MM.1S (cell line): ENCODE measurements at regions not wholly inside any gene's neighbourhood (a gene's known extent, or its start where the extent isn't known, plus 50 kb on each side); places are given as distances from the start of the nearest gene placed in this dataset.

Experiments used
- DNase-seq: peaks from one replicate; pipeline ENCODE4 v3.0.0-alpha.2; 2015
- H2AFZ ChIP-seq: fragments of 300-600 bp; sonication (generic); 2 replicates; pipeline ENCODE4 v1.6.0; 2016; ENCODE audit warnings: antibody characterized with exemption, low read length
- H3F3A ChIP-seq: fragments of 300-600 bp; sonication (generic); 2 replicates; pipeline ENCODE4 v1.6.1; 2016; ENCODE audit warnings: mild to moderate bottlenecking, antibody characterized with exemption, low read length, moderate library complexity, mixed read lengths; ENCODE audit not compliant: insufficient read depth
- H3K27ac ChIP-seq: fragments of 300-600 bp; sonication (generic); 2 replicates; pipeline ENCODE4 v1.5.1; 2016; ENCODE audit warnings: mild to moderate bottlenecking, low read length
- H3K27me3 ChIP-seq: fragments of 300-600 bp; sonication (generic); replicated peaks from 2 replicates; pipeline ENCODE4 v1.6.0; 2016; ENCODE audit warnings: low read length; ENCODE audit not compliant: insufficient read depth
- H3K36me3 ChIP-seq: fragments of 300-600 bp; sonication (generic); replicated peaks from 2 replicates; pipeline ENCODE4 v1.6.1; 2016; ENCODE audit warnings: mild to moderate bottlenecking, low read length, mixed read lengths; ENCODE audit not compliant: insufficient read depth
- H3K4me1 ChIP-seq: fragments of 300-600 bp; sonication (generic); 2 replicates; pipeline ENCODE4 v1.6.1; 2016; ENCODE audit warnings: low read length, mixed read lengths
- H3K4me2 ChIP-seq: fragments of 300-600 bp; sonication (generic); 2 replicates; pipeline ENCODE4 v1.6.0; 2016; ENCODE audit warnings: low read depth, low read length
- H3K4me3 ChIP-seq: fragments of 300-600 bp; sonication (generic); 2 replicates; pipeline ENCODE4 v1.5.1; 2016; ENCODE audit warnings: low read length, mixed read lengths
- H3K79me2 ChIP-seq: fragments of 300-600 bp; sonication (generic); 2 replicates; pipeline ENCODE4 v1.6.1; 2016; ENCODE audit warnings: mixed run types, low read length, mixed read lengths
- H3K9ac ChIP-seq: fragments of 300-600 bp; sonication (generic); 2 replicates; pipeline ENCODE4 v1.6.1; 2016; ENCODE audit warnings: low read length, mixed read lengths
- H3K9me2 ChIP-seq: fragments of 300-600 bp; sonication (generic); replicated peaks from 2 replicates; pipeline ENCODE4 v1.6.1; 2016; ENCODE audit warnings: mild to moderate bottlenecking, low read length, mixed read lengths; ENCODE audit not compliant: insufficient read depth
- H3K9me3 ChIP-seq: fragments of 300-600 bp; sonication (generic); replicated peaks from 2 replicates; pipeline ENCODE4 v1.6.1; 2016; ENCODE audit warnings: mild to moderate bottlenecking, low read length, mixed read lengths; ENCODE audit not compliant: insufficient read depth
- H4K20me1 ChIP-seq: fragments of 300-600 bp; sonication (generic); 2 replicates; pipeline ENCODE4 v1.6.1; 2016; ENCODE audit warnings: mild to moderate bottlenecking, low read length, moderate library complexity, mixed read lengths; ENCODE audit not compliant: insufficient read depth
- EZH2 ChIP-seq: fragments of 300-600 bp; sonication (generic); optimal IDR thresholded peaks from 2 replicates; pipeline ENCODE3; 2017; ENCODE audit warnings: low read depth, mild to moderate bottlenecking, antibody characterized with exemption, low read length, mixed read lengths
- EZH2phosphoT487 ChIP-seq: fragments of 300-600 bp; sonication (generic); IDR thresholded peaks from 2 replicates; pipeline ENCODE4 v1.6.1; 2018; ENCODE audit warnings: antibody characterized with exemption, low read length
- TF ChIP-seq, protein P1 (sequence below): fragments of 300-600 bp; sonication (generic); IDR thresholded peaks from 2 replicates; pipeline ENCODE4 v1.5.1; 2016; ENCODE audit warnings: antibody characterized with exemption, low read length, mixed read lengths

DNA sequence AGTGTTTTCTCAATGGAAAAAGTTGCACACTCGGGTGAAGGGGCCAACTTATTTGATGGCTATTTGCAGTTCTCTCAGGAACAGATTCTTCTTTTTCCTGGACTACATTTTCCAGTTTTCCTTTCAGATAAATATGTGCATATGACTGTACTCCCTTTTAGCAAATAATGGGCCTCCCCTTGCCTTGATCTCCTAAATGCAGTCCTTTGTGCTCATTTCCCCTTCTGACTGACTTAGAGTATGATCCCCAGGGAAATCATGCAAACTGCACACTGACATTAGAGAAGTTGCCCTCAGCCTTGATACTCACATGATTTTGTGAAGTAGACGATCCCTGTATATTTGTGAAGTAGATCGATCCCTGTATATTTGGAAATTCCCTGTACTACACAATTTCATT lies 492.9 kb upstream of the NOVA1 start:
- no peak for DNase-seq
- Histone ChIP-seq H3K36me3 (no peaks in the 10 kb centered on the region), H3K9me2 (no peaks in the 10 kb centered on the region), H3F3A (no peaks in the 10 kb centered on the region), H3K9me3 (no peaks in the 10 kb centered on the region), H3K27ac (no peak overlapping the region), H3K4me3 (no peak overlapping the region), H4K20me1 (no peaks in the 10 kb centered on the region), H3K9ac (no peak overlapping the region), H3K4me1 (no peaks in the 10 kb centered on the region), H2AFZ (no peak overlapping the region), H3K27me3 (no peaks in the 10 kb centered on the region), H3K79me2 (no peaks in the 10 kb centered on the region), H3K4me2 (no peak overlapping the region)
- TF ChIP-seq EZH2phosphoT487 (no peak), EZH2 (no peak)
- TF ChIP-seq, protein P1, sequence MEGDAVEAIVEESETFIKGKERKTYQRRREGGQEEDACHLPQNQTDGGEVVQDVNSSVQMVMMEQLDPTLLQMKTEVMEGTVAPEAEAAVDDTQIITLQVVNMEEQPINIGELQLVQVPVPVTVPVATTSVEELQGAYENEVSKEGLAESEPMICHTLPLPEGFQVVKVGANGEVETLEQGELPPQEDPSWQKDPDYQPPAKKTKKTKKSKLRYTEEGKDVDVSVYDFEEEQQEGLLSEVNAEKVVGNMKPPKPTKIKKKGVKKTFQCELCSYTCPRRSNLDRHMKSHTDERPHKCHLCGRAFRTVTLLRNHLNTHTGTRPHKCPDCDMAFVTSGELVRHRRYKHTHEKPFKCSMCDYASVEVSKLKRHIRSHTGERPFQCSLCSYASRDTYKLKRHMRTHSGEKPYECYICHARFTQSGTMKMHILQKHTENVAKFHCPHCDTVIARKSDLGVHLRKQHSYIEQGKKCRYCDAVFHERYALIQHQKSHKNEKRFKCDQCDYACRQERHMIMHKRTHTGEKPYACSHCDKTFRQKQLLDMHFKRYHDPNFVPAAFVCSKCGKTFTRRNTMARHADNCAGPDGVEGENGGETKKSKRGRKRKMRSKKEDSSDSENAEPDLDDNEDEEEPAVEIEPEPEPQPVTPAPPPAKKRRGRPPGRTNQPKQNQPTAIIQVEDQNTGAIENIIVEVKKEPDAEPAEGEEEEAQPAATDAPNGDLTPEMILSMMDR, result no peak

DNA sequence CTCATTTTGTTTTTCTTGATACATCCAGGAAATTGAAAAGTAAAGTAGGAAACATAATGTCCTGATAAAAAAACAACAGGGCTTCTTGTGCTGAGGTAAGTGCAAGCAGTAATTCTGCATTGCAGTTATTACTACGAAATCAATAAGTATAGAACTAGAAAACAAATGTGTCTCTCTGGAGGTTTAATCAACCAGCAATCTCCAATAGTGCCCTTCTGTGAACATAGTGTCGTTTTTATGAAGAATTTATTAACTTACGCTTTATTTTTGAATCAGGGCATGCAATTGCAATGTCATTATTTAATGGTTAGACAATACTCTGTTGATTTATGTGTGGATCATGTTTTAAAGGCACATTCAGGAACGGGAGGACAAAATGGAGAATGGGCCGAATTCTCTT lies 494.1 kb upstream of the NOVA1 start:
- no peaks in the 10 kb centered on the region for H4K20me1 ChIP-seq
- DNase-seq, result no peak
- H3K36me3 ChIP-seq, result no peaks in the 10 kb centered on the region
- H3K9me3 ChIP-seq, result no peaks in the 10 kb centered on the region
- H2AFZ ChIP-seq, result no peak overlapping the region
- no peak overlapping the region for H3K4me2 ChIP-seq
- H3K4me1 ChIP-seq, result no peaks in the 10 kb centered on the region
- no peak overlapping the region for H3K27ac ChIP-seq
- no peaks in the 10 kb centered on the region for H3F3A ChIP-seq
- no peaks in the 10 kb centered on the region for H3K27me3 ChIP-seq
- no peaks in the 10 kb centered on the region for H3K79me2 ChIP-seq
- H3K4me3 ChIP-seq, result no peak overlapping the region
- no peaks in the 10 kb centered on the region for H3K9me2 ChIP-seq
- H3K9ac ChIP-seq, result no peak overlapping the region
- no peak for TF ChIP-seq EZH2phosphoT487
- TF ChIP-seq, protein P1, result no peak
- TF ChIP-seq EZH2, result no peak

DNA sequence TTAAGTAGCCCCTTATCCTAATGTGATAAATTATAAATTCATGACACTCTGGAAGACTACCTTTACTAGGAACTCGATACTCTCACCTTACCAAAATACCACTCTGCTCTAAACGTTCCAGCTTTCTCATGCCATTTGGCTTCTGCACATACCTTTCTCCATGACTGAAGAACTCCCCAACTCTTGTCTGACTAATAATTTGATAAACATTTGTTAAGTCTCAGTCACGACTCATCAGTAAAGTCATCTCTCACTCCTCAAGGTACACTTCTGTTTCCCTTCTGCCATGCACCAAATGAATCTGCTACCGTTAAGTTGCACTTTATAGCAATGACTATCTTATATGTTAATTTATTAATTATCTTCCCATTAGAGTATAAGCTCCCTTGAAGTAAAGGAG lies 498.3 kb upstream of the NOVA1 start:
- Histone ChIP-seq H3F3A (no peaks in the 10 kb centered on the region), H3K79me2 (no peaks in the 10 kb centered on the region), H3K9me2 (no peaks in the 10 kb centered on the region), H3K4me3 (no peak overlapping the region), H4K20me1 (no peaks in the 10 kb centered on the region), H3K27me3 (no peaks in the 10 kb centered on the region), H2AFZ (no peak overlapping the region), H3K9me3 (no peaks in the 10 kb centered on the region), H3K4me2 (no peak overlapping the region), H3K36me3 (no peaks in the 10 kb centered on the region), H3K4me1 (no peaks in the 10 kb centered on the region), H3K9ac (no peak overlapping the region), H3K27ac (no peak overlapping the region)
- TF ChIP-seq EZH2phosphoT487 (no peak), EZH2 (no peak)
- TF ChIP-seq, protein P1, result no peak
- no peak for DNase-seq

DNA sequence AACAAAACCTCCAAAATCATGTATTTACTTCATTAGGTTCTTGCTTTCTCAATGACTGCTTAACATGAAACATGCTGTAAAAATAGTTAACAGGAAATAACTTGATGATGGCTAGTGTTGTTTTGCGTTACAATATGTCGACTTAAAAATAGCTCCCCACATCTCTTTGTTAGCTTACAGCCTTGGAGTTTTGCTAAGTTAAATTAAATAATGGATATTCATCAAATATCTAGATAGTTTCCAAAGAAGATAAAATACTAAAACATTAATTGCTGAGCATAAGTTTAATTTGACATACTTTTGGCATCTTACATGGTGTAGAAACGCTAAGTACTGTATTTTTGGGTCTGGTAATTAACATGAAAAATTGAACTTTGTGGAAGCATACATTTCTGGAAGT lies 500.6 kb upstream of the NOVA1 start:
- Histone ChIP-seq H3K9me3 (no peaks in the 10 kb centered on the region), H3K27me3 (no peaks in the 10 kb centered on the region), H3K4me3 (no peak overlapping the region), H3K4me1 (no peaks in the 10 kb centered on the region), H3K9me2 (no peaks in the 10 kb centered on the region), H3K4me2 (no peak overlapping the region), H2AFZ (no peak overlapping the region), H4K20me1 (no peaks in the 10 kb centered on the region), H3K27ac (no peak overlapping the region), H3F3A (no peaks in the 10 kb centered on the region), H3K36me3 (no peaks in the 10 kb centered on the region), H3K9ac (no peak overlapping the region), H3K79me2 (no peaks in the 10 kb centered on the region)
- DNase-seq, result no peak
- TF ChIP-seq, protein P1, result no peak
- no peak for TF ChIP-seq EZH2
- no peak for TF ChIP-seq EZH2phosphoT487
